B cell (primary cell): ENCODE measurements at regions not wholly inside any gene's neighbourhood (a gene's known extent, or its start where the extent isn't known, plus 50 kb on each side); places are given as distances from the start of the nearest gene placed in this dataset.

Experiments
- ATAC-seq: fragments of 200-7000 bp; cut with Tn5 transposase; one replicate; pipeline ENCODE4 v1.10.0; 2021; ENCODE audit warnings: low read depth, mild to moderate bottlenecking, moderate number of reproducible peaks, moderate library complexity
- CTCF ChIA-PET: fragments of 350-600 bp; sonication (Branson Sonifier 250); formaldehyde crosslinking; loops from one replicate; lab custom pipeline; 2021; ENCODE audit warnings: antibody characterized with exemption, inconsistent platforms; lab: Charles Lee
- POLR2A ChIA-PET: fragments of 350-600 bp; sonication (Branson Sonifier 250); formaldehyde crosslinking; loops from one replicate; lab custom pipeline; 2021; ENCODE audit warnings: antibody characterized with exemption; lab: Charles Lee
- DNase-seq: peaks from one replicate; pipeline ENCODE4 v3.0.0; 2013
- H2AFZ ChIP-seq: 2 replicates; pipeline ENCODE4 v1.6.1; 2012; ENCODE audit warnings: mild to moderate bottlenecking, low read depth, low read length; ENCODE audit not compliant: insufficient read depth, poor library complexity, severe bottlenecking
- H3K27ac ChIP-seq, 2 donors: 1 replicate in 1 of 2; 2 replicates in 1 of 2; pipeline ENCODE4 v1.5.1; 2012 to 2013; ENCODE audit warnings: low read length in 2 of 2, mild to moderate bottlenecking in 2 of 2, moderate library complexity in 1 of 2
- H3K27me3 ChIP-seq, 4 experiments: fragments of 200-600 bp in 1 of 4; sonication (generic) in 1 of 4; replicated peaks in 1 of 4; 1 replicate in 2 of 4; 2 replicates in 2 of 4; pipeline versions ENCODE4 v1.6.1 to v1.7.0; 2013 to 2016; ENCODE audit warnings: low read length in 3 of 4, mild to moderate bottlenecking in 2 of 4, mixed read lengths in 1 of 4, moderate library complexity in 1 of 4; ENCODE audit not compliant: insufficient read depth in 4 of 4, control insufficient read depth in 3 of 4; ENCODE audit errors: control extremely low read depth in 1 of 4
- H3K36me3 ChIP-seq, 2 experiments: replicated peaks in 1 of 2; 1 replicate in 1 of 2; 2 replicates in 1 of 2; pipeline versions ENCODE4 v1.6.1 to v1.7.1; 2013; ENCODE audit warnings: low read length in 1 of 2; ENCODE audit not compliant: insufficient read depth in 2 of 2, control insufficient read depth in 1 of 2; ENCODE audit errors: control extremely low read depth in 1 of 2, extremely low read depth in 1 of 2
- H3K4me1 ChIP-seq, 2 donors: fragments of 200-600 bp in 1 of 2; sonication (generic) in 1 of 2; 1 replicate in 1 of 2; 2 replicates in 1 of 2; pipeline versions ENCODE4 v1.5.1 to v1.6.1; 2013 to 2017; ENCODE audit warnings: low read length in 2 of 2; ENCODE audit not compliant: control insufficient read depth in 2 of 2, insufficient read depth in 2 of 2
- H3K4me2 ChIP-seq: replicated peaks from 2 replicates; pipeline ENCODE3; 2012; ENCODE audit warnings: mild to moderate bottlenecking, low read depth, low read length; ENCODE audit not compliant: poor library complexity, severe bottlenecking
- H3K4me3 ChIP-seq, 5 experiments: fragments of 200-600 bp in 1 of 5; sonication (generic) in 1 of 5; 1 replicate in 3 of 5; 2 replicates in 2 of 5; pipeline versions ENCODE4 v1.5.1 to v1.7.0; 2011 to 2016; ENCODE audit warnings: low read length in 4 of 5, mild to moderate bottlenecking in 4 of 5, low read depth in 2 of 5, control low read depth in 1 of 5, moderate library complexity in 1 of 5; ENCODE audit not compliant: insufficient read depth in 1 of 5; ENCODE audit errors: control extremely low read depth in 1 of 5, extremely low read depth in 1 of 5
- H3K79me2 ChIP-seq: fragments of 200-600 bp; sonication (generic); one replicate; pipeline ENCODE4 v1.6.0; 2016; ENCODE audit warnings: low read length; ENCODE audit not compliant: control insufficient read depth, insufficient read depth
- H3K9ac ChIP-seq: fragments of 200-600 bp; sonication (generic); 2 replicates; pipeline ENCODE4 v1.6.1; 2017; ENCODE audit warnings: mild to moderate bottlenecking, low read length, moderate library complexity
- H3K9me3 ChIP-seq, 3 donors: one replicate each; pipeline versions ENCODE4 v1.6.1 to v1.7.1; 2013; ENCODE audit warnings: low read length in 2 of 3; ENCODE audit not compliant: control insufficient read depth in 2 of 3, insufficient read depth in 1 of 3; ENCODE audit errors: control extremely low read depth in 1 of 3
- H4K20me1 ChIP-seq: 2 replicates; pipeline ENCODE4 v1.6.0; 2012; ENCODE audit warnings: mild to moderate bottlenecking, low read length; ENCODE audit not compliant: insufficient read depth, control insufficient read depth, poor library complexity, severe bottlenecking
- H3K27ac Mint-ChIP-seq: one replicate; pipeline ENCODE4 v1.8.0; 2021; ENCODE audit warnings: mixed read lengths
- H3K27me3 Mint-ChIP-seq: one replicate; pipeline ENCODE4 v1.8.0; 2021; ENCODE audit warnings: mixed read lengths
- H3K4me1 Mint-ChIP-seq: one replicate; pipeline ENCODE4 v1.8.0; 2021; ENCODE audit warnings: mixed read lengths
- H3K4me3 Mint-ChIP-seq: one replicate; pipeline ENCODE4 v1.8.0; 2021; ENCODE audit warnings: mixed read lengths
- H3K9me3 Mint-ChIP-seq: one replicate; pipeline ENCODE4 v1.8.0; 2022; ENCODE audit warnings: mixed read lengths; ENCODE audit not compliant: insufficient read depth
- CTCF ChIP-seq: fragments of 200-600 bp; IDR thresholded peaks from one replicate; pipeline ENCODE4 v1.8.0; 2022; ENCODE audit warnings: antibody characterized with exemption, mild to moderate bottlenecking
- EZH2 ChIP-seq: IDR thresholded peaks from 2 replicates; pipeline ENCODE4 v1.6.1; 2012; ENCODE audit warnings: borderline replicate concordance, low read depth, mild to moderate bottlenecking, moderate library complexity, low read length; ENCODE audit not compliant: insufficient read depth, poor library complexity, severe bottlenecking
- WGBS: methylation state at CpG from one replicate; pipeline ENCODE4 v1.1.5; 2013; ENCODE audit warnings: missing lambda C conversion rate; ENCODE audit not compliant: insufficient coverage; 5-methylcytosine and 5-hydroxymethylcytosine counted together
- intact Hi-C: fragments of 100-400 bp; cut with micrococcal nuclease; formaldehyde crosslinking; loops from one replicate; pipeline ENCODE4 v1.10.0; 2022

GRCh38 chr6:170085475-170086401, 205.1 kb downstream of the DLL1 start:
- CTCF ChIA-PET = no interaction called here
- ATAC-seq = no peak
- H3K27me3 Mint-ChIP-seq = no peaks in the 10 kb centered on the region
- Histone ChIP-seq H4K20me1 (no peaks in the 10 kb centered on the region), H3K36me3 (no peaks in the 10 kb centered on the region), H3K4me1 (peaks cover 26 to 29% of the 10 kb centered on the region in 2 donors), H3K9ac (no peak overlapping the region), H3K4me3 (no peak overlapping the region), H3K4me2 (no peak overlapping the region), H3K9me3 (peaks cover 0 to 18% (median 0%) of the 10 kb centered on the region in 3 donors), H3K27me3 (no peaks in the 10 kb centered on the region), H2AFZ (no peak overlapping the region), H3K27ac (no peak overlapping the region), H3K79me2 (no peaks in the 10 kb centered on the region)
- peaks cover 30% of the 10 kb centered on the region for H3K4me1 Mint-ChIP-seq
- H3K4me3 Mint-ChIP-seq = no peak overlapping the region
- no peak for DNase-seq
- WGBS = 77% methylated on average over 24 of the region's 26 CpGs
- POLR2A ChIA-PET = no interaction called here
- TF ChIP-seq EZH2 = no peak
- TF ChIP-seq CTCF = no peak
- intact Hi-C loops = loop anchor here (10.0 kb wide), 1 partner anchor 131 kb away; no protein-coding TSS in a partner anchor
- no peaks in the 10 kb centered on the region for H3K9me3 Mint-ChIP-seq
- H3K27ac Mint-ChIP-seq = peak overlapping the region; percentile 5

GRCh38 chr6:170084166-170084730, 206.6 kb downstream of the DLL1 start:
- H2AFZ ChIP-seq = no peak overlapping the region
- no peak overlapping the region for H3K27ac Mint-ChIP-seq
- H3K27me3 Mint-ChIP-seq = peaks cover under 1% of the 10 kb centered on the region
- H3K9me3 ChIP-seq = peaks cover 0 to 18% (median 0%) of the 10 kb centered on the region in 3 donors
- peaks cover 16% of the 10 kb centered on the region for H3K4me1 Mint-ChIP-seq
- peaks cover under 1% of the 10 kb centered on the region for H3K9me3 Mint-ChIP-seq
- CTCF ChIA-PET = no interaction called here
- TF ChIP-seq CTCF = no peak
- no peak for TF ChIP-seq EZH2
- DNase-seq = no peak
- H3K27me3 ChIP-seq = no peaks in the 10 kb centered on the region
- no peaks in the 10 kb centered on the region for H3K79me2 ChIP-seq
- H4K20me1 ChIP-seq = no peaks in the 10 kb centered on the region
- H3K9ac ChIP-seq = no peak overlapping the region
- no peak overlapping the region for H3K4me3 Mint-ChIP-seq
- intact Hi-C loops = loop anchor here (10.0 kb wide), 1 partner anchor 129 kb away; no protein-coding TSS in a partner anchor
- no peak overlapping the region for H3K27ac ChIP-seq
- no peak for ATAC-seq
- no peak overlapping the region for H3K4me2 ChIP-seq
- H3K4me3 ChIP-seq = no peak overlapping the region
- no peaks in the 10 kb centered on the region for H3K36me3 ChIP-seq
- H3K4me1 ChIP-seq = peaks cover 12 to 16% of the 10 kb centered on the region in 2 donors
- WGBS = over 99% methylated on average over 16 of the region's 21 CpGs
- POLR2A ChIA-PET = no interaction called here
